Mesendoderm (in vitro differentiated cells): ENCODE measurements at regions not wholly inside any gene's neighbourhood (a gene's known extent, or its start where the extent isn't known, plus 50 kb on each side); places are given as distances from the start of the nearest gene placed in this dataset.

Experiments
- DNase-seq: peaks from one replicate; pipeline ENCODE4 v3.0.0; 2013
- H2AK5ac ChIP-seq: 2 replicates; pipeline ENCODE4 v1.6.1; 2013; ENCODE audit warnings: low read length, inconsistent platforms
- H2BK120ac ChIP-seq: 2 replicates; pipeline ENCODE4 v1.6.1; 2013; ENCODE audit warnings: low read depth, mild to moderate bottlenecking, low read length, moderate library complexity, mixed read lengths
- H2BK15ac ChIP-seq: replicated peaks from 2 replicates; pipeline ENCODE4 v1.6.1; 2013; ENCODE audit warnings: low read depth, mild to moderate bottlenecking, moderate library complexity
- H2BK5ac ChIP-seq: 2 replicates; pipeline ENCODE4 v1.6.1; 2013; ENCODE audit warnings: low read length, inconsistent platforms
- H3K18ac ChIP-seq: 2 replicates; pipeline ENCODE4 v1.6.1; 2013; ENCODE audit warnings: mild to moderate bottlenecking, low read length, mixed read lengths
- H3K23ac ChIP-seq: one replicate; pipeline ENCODE4 v1.6.1; 2013; ENCODE audit warnings: low read length
- H3K27ac ChIP-seq: 2 replicates; pipeline ENCODE4 v1.5.1; 2013; ENCODE audit warnings: low read depth, mild to moderate bottlenecking, inconsistent platforms, low read length, moderate library complexity
- H3K27me3 ChIP-seq: 2 replicates; pipeline ENCODE4 v1.6.1; 2013; ENCODE audit warnings: low read length, control low read depth, mild to moderate bottlenecking, inconsistent platforms; ENCODE audit not compliant: insufficient read depth, poor library complexity
- H3K36me3 ChIP-seq: 2 replicates; pipeline ENCODE4 v1.6.1; 2013; ENCODE audit warnings: low read length, inconsistent platforms; ENCODE audit not compliant: control insufficient read depth, insufficient read depth
- H3K4ac ChIP-seq: one replicate; pipeline ENCODE4 v1.6.1; 2013; ENCODE audit warnings: low read depth, mild to moderate bottlenecking, low read length, moderate library complexity
- H3K4me1 ChIP-seq: 2 replicates; pipeline ENCODE4 v1.6.1; 2013; ENCODE audit warnings: low read depth, low read length, inconsistent platforms; ENCODE audit not compliant: control insufficient read depth
- H3K4me2 ChIP-seq: 2 replicates; pipeline ENCODE4 v1.6.1; 2013; ENCODE audit warnings: low read length
- H3K4me3 ChIP-seq: 2 replicates; pipeline ENCODE4 v1.5.1; 2013; ENCODE audit warnings: mild to moderate bottlenecking, low read length
- H3K56ac ChIP-seq: one replicate; pipeline ENCODE4 v1.6.1; 2013; ENCODE audit warnings: low read length
- H3K79me1 ChIP-seq: 2 replicates; pipeline ENCODE4 v1.6.1; 2013; ENCODE audit warnings: low read length, inconsistent platforms
- H3K79me2 ChIP-seq: 2 replicates; pipeline ENCODE4 v1.6.1; 2013; ENCODE audit warnings: mild to moderate bottlenecking, low read length; ENCODE audit not compliant: control insufficient read depth, insufficient read depth
- H3K9ac ChIP-seq: 2 replicates; pipeline ENCODE4 v1.6.1; 2013; ENCODE audit warnings: low read length, inconsistent platforms
- H4K5ac ChIP-seq: one replicate; pipeline ENCODE4 v1.6.1; 2013; ENCODE audit warnings: low read length
- H4K8ac ChIP-seq: one replicate; pipeline ENCODE4 v1.6.1; 2013; ENCODE audit warnings: low read depth, mild to moderate bottlenecking, control low read depth, low read length, moderate library complexity
- WGBS: extraction: QIAGEN DNeasy Blood & Tissue Kit; methylation state at CpG from one replicate; pipeline ENCODE4 v1.1.7; 2013; ENCODE audit warnings: low lambda C conversion rate, missing lambda C conversion rate; ENCODE audit not compliant: insufficient coverage; ENCODE audit errors: extremely low coverage; 5-methylcytosine and 5-hydroxymethylcytosine counted together

- DNase-seq: peak; percentile 23
These were observed 272.1 kb upstream of the SEL1L start for GRCh38 chr14:81805785-81806184.

GRCh38 chr14:81811705-81812269, 278.1 kb upstream of the SEL1L start:
- H3K4me2 ChIP-seq: no peak overlapping the region
- no peak overlapping the region for H2AK5ac ChIP-seq
- H3K4me3 ChIP-seq: no peak overlapping the region
- no peak overlapping the region for H3K56ac ChIP-seq
- no peak overlapping the region for H3K27ac ChIP-seq
- no peak overlapping the region for H3K18ac ChIP-seq
- no peaks in the 10 kb centered on the region for H3K36me3 ChIP-seq
- H2BK15ac ChIP-seq: no peak overlapping the region
- no peaks in the 10 kb centered on the region for H3K4me1 ChIP-seq
- no peak overlapping the region for H2BK5ac ChIP-seq
- no peak overlapping the region for H3K4ac ChIP-seq
- no peak for DNase-seq
- WGBS: no CpG with 5 or more reads among the region's 7 CpGs
- no peaks in the 10 kb centered on the region for H3K79me1 ChIP-seq
- H3K79me2 ChIP-seq: no peaks in the 10 kb centered on the region
- H3K9ac ChIP-seq: no peak overlapping the region
- H4K5ac ChIP-seq: no peak overlapping the region
- no peaks in the 10 kb centered on the region for H3K27me3 ChIP-seq
- no peak overlapping the region for H4K8ac ChIP-seq
- H3K23ac ChIP-seq: no peak overlapping the region
- no peak overlapping the region for H2BK120ac ChIP-seq

More at GRCh38 chr14:81805785-81806184, 272.1 kb upstream of the SEL1L start:
- no peak overlapping the region for H3K4me3 ChIP-seq
- H3K23ac ChIP-seq: no peak overlapping the region
- no peak overlapping the region for H2AK5ac ChIP-seq
- H3K79me1 ChIP-seq: no peaks in the 10 kb centered on the region
- no peak overlapping the region for H2BK120ac ChIP-seq
- H3K79me2 ChIP-seq: no peaks in the 10 kb centered on the region
- H2BK5ac ChIP-seq: no peak overlapping the region
- H3K4me1 ChIP-seq: no peaks in the 10 kb centered on the region
- no CpG with 5 or more reads among the region's 2 CpGs for WGBS
- H3K56ac ChIP-seq: no peak overlapping the region
- H3K27me3 ChIP-seq: no peaks in the 10 kb centered on the region
- H3K9ac ChIP-seq: no peak overlapping the region
- H4K8ac ChIP-seq: no peak overlapping the region
- no peaks in the 10 kb centered on the region for H3K36me3 ChIP-seq
- no peak overlapping the region for H3K4ac ChIP-seq
- no peak overlapping the region for H3K4me2 ChIP-seq
- no peak overlapping the region for H3K27ac ChIP-seq
- H3K18ac ChIP-seq: no peak overlapping the region
- H2BK15ac ChIP-seq: no peak overlapping the region
- H4K5ac ChIP-seq: no peak overlapping the region

DNA sequence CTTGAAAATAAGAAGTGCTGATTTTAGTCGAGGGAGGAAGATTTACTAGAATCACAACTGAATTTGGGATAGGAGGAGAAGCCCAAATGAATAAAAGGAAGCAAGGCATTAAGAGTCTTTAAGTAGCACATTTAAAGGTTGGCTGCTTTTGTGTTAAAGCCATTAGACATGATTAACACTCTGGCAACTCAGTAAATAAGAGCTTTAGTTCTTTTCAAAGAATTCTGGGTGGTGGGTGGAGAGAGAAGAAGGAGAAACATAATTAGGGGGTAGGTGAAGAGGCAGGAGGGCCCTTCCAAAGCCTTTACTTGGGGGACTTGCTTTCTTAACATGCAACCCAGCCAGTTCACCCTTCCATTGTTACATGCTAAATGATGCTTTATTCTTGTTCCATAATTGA, 284.6 kb upstream of the SEL1L start:
- no peak overlapping the region for H3K56ac ChIP-seq
- H3K18ac ChIP-seq: no peak overlapping the region
- H3K4me3 ChIP-seq: no peak overlapping the region
- no peak overlapping the region for H3K4me2 ChIP-seq
- H3K4me1 ChIP-seq: no peaks in the 10 kb centered on the region
- H3K27me3 ChIP-seq: no peaks in the 10 kb centered on the region
- no peak overlapping the region for H4K5ac ChIP-seq
- no peak overlapping the region for H4K8ac ChIP-seq
- H3K79me2 ChIP-seq: no peaks in the 10 kb centered on the region
- no CpG with 5 or more reads among the region's 1 CpG for WGBS
- no peaks in the 10 kb centered on the region for H3K36me3 ChIP-seq
- H3K23ac ChIP-seq: no peak overlapping the region
- no peaks in the 10 kb centered on the region for H3K79me1 ChIP-seq
- H2BK120ac ChIP-seq: no peak overlapping the region
- no peak overlapping the region for H2BK5ac ChIP-seq
- no peak overlapping the region for H3K27ac ChIP-seq
- no peak overlapping the region for H2AK5ac ChIP-seq
- H3K4ac ChIP-seq: no peak overlapping the region
- DNase-seq: no peak
- H2BK15ac ChIP-seq: no peak overlapping the region
- H3K9ac ChIP-seq: no peak overlapping the region

GRCh38 chr14:81819344-81819743, 285.7 kb upstream of the SEL1L start:
- Histone ChIP-seq H3K23ac (no peak overlapping the region), H3K18ac (no peak overlapping the region), H2BK15ac (no peak overlapping the region), H3K56ac (no peak overlapping the region), H3K27me3 (no peaks in the 10 kb centered on the region), H3K79me2 (no peaks in the 10 kb centered on the region), H3K4ac (no peak overlapping the region), H3K4me2 (no peak overlapping the region), H2BK120ac (no peak overlapping the region), H2BK5ac (no peak overlapping the region), H3K27ac (no peak overlapping the region), H2AK5ac (no peak overlapping the region), H4K5ac (no peak overlapping the region), H3K9ac (no peak overlapping the region), H3K79me1 (no peaks in the 10 kb centered on the region), H3K4me3 (no peak overlapping the region), H3K4me1 (no peaks in the 10 kb centered on the region), H4K8ac (no peak overlapping the region), H3K36me3 (no peaks in the 10 kb centered on the region)
- no peak for DNase-seq
- no CpG with 5 or more reads among the region's 5 CpGs for WGBS

GRCh38 chr14:81819910-81820309, 286.3 kb upstream of the SEL1L start:
- H2BK120ac ChIP-seq: no peak overlapping the region
- no peak overlapping the region for H3K4me2 ChIP-seq
- no peak overlapping the region for H3K56ac ChIP-seq
- no peak overlapping the region for H3K4ac ChIP-seq
- H4K5ac ChIP-seq: no peak overlapping the region
- no peak overlapping the region for H3K27ac ChIP-seq
- no peak overlapping the region for H2AK5ac ChIP-seq
- no peak overlapping the region for H3K9ac ChIP-seq
- H3K36me3 ChIP-seq: no peaks in the 10 kb centered on the region
- H3K4me1 ChIP-seq: no peaks in the 10 kb centered on the region
- H3K79me1 ChIP-seq: no peaks in the 10 kb centered on the region
- no peak overlapping the region for H3K4me3 ChIP-seq
- H3K79me2 ChIP-seq: no peaks in the 10 kb centered on the region
- no peak overlapping the region for H3K18ac ChIP-seq
- no peak overlapping the region for H3K23ac ChIP-seq
- no peak for DNase-seq
- H3K27me3 ChIP-seq: no peaks in the 10 kb centered on the region
- H2BK15ac ChIP-seq: no peak overlapping the region
- WGBS: no CpG with 5 or more reads among the region's 1 CpG
- H2BK5ac ChIP-seq: no peak overlapping the region
- H4K8ac ChIP-seq: no peak overlapping the region

DNA sequence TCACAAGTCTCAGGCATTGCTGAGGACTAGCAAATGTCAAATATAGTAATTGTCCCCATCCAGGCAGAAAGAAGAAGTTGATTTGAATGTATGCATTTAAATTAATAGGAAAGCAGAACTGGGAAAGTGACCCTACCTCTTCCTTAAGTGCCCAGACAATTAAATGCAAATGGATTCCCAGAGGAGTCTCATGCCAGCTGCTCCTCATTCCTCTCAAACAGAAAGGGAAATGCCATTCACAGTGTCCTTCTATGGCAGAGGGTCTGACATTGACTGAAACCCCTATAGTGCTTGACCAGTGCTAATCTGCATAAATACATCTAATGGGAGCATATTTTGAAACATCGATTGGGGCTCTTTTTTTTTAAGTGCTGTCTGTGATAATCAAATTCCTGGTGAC, 292.4 kb upstream of the SEL1L start:
- H3K18ac ChIP-seq: no peak overlapping the region
- WGBS: no CpG with 5 or more reads among the region's 1 CpG

More for the DNA sequence above, 292.4 kb upstream of the SEL1L start:
- Histone ChIP-seq H4K8ac (no peak overlapping the region), H3K4me1 (no peaks in the 10 kb centered on the region), H3K23ac (no peak overlapping the region), H3K9ac (no peak overlapping the region), H3K4ac (no peak overlapping the region), H2BK15ac (no peak overlapping the region), H2BK5ac (no peak overlapping the region), H2AK5ac (no peak overlapping the region), H3K36me3 (no peaks in the 10 kb centered on the region), H3K4me3 (no peak overlapping the region), H2BK120ac (no peak overlapping the region), H3K56ac (no peak overlapping the region), H3K27ac (no peak overlapping the region), H3K27me3 (no peaks in the 10 kb centered on the region), H3K79me2 (no peaks in the 10 kb centered on the region), H4K5ac (no peak overlapping the region), H3K4me2 (no peak overlapping the region), H3K79me1 (no peaks in the 10 kb centered on the region)
- DNase-seq: peak; percentile 14
